Right atrium auricular region (tissue), 2 donors: ENCODE measurements at regions not wholly inside any gene's neighbourhood (a gene's known extent, or its start where the extent isn't known, plus 50 kb on each side); places are given as distances from the start of the nearest gene placed in this dataset.

Experiments used
- DNase-seq: peaks from one replicate; pipeline ENCODE4 v3.0.0-alpha.2; 2019; ENCODE audit warnings: low spot score
- H3K27ac ChIP-seq, 2 donors: fragments of 200-600 bp; sonication (generic); 1 replicate in 1 of 2; 2 replicates in 1 of 2; pipeline ENCODE4 v1.5.1; 2016 to 2019
- H3K27me3 ChIP-seq, 2 donors: fragments of 200-600 bp; sonication (generic); one replicate each; pipeline versions ENCODE4 v1.5.1 to v1.6.0; 2017 to 2019
- H3K36me3 ChIP-seq: fragments of 200-600 bp; sonication (generic); one replicate; pipeline ENCODE4 v1.5.1; 2016
- H3K4me1 ChIP-seq, 2 donors: fragments of 200-600 bp; sonication (generic); one replicate each; pipeline versions ENCODE4 v1.5.1 to v1.6.0; 2017 to 2019
- H3K4me3 ChIP-seq, 2 donors: fragments of 200-600 bp; sonication (generic); 1 replicate in 1 of 2; 2 replicates in 1 of 2; pipeline ENCODE4 v1.5.1; 2017 to 2019; ENCODE audit warnings: mild to moderate bottlenecking in 1 of 2, moderate library complexity in 1 of 2
- H3K9me3 ChIP-seq, 2 donors: fragments of 200-600 bp; sonication (generic); one replicate each; pipeline ENCODE4 v1.5.1; 2019
- CTCF ChIP-seq, 2 donors: fragments of 200-600 bp; sonication (generic); IDR thresholded peaks; one replicate each; pipeline ENCODE4 v1.5.1; 2019; ENCODE audit warnings: antibody characterized with exemption in 2 of 2

GRCh38 chr1:97014426-97014825 is 292.8 kb downstream of the PTBP2 start:
- no peak overlapping the region for H3K4me3 ChIP-seq
- H3K9me3 ChIP-seq, result no peaks in the 10 kb centered on the region
- peak overlapping the region; percentile 15 to 40 for H3K27ac ChIP-seq
- no peaks in the 10 kb centered on the region for H3K36me3 ChIP-seq
- TF ChIP-seq CTCF (IDR thresholded peaks at IDR 0.05), result no peak
- DNase-seq, result no peak
- H3K4me1 ChIP-seq, result peaks cover 0 to 5% of the 10 kb centered on the region in 2 donors
- no peaks in the 10 kb centered on the region for H3K27me3 ChIP-seq

GRCh38 chr1:97017895-97018294 is 296.3 kb downstream of the PTBP2 start:
- no peak for DNase-seq
- Histone ChIP-seq H3K9me3 (no peaks in the 10 kb centered on the region), H3K27ac (no peak overlapping the region), H3K36me3 (no peaks in the 10 kb centered on the region), H3K27me3 (no peaks in the 10 kb centered on the region), H3K4me1 (peaks cover 0 to 5% of the 10 kb centered on the region in 2 donors), H3K4me3 (no peak overlapping the region)
- TF ChIP-seq CTCF (IDR thresholded peaks at IDR 0.05), result peak in 1 of 2 donors; percentile 40
